Activated CD8-positive, alpha-beta T cell treated with anti-CD3 and anti-CD28 coated beads for 36 hours (primary cell): ENCODE measurements at regions not wholly inside any gene's neighbourhood (a gene's known extent, or its start where the extent isn't known, plus 50 kb on each side); places are given as distances from the start of the nearest gene placed in this dataset.
"Not testable (repeated sequence)": the region's sequence is repeated elsewhere in the genome, so short reads cannot be mapped to it uniquely, and the experiment has no call there.

Experiments used
- ATAC-seq: fragments of 200-7000 bp; cut with Tn5 transposase; one replicate; pipeline ENCODE4 v1.10.0; 2021; ENCODE audit warnings: mild to moderate bottlenecking, moderate library complexity
- CTCF ChIA-PET: fragments of 350-600 bp; sonication (Branson Sonifier 250); formaldehyde crosslinking; loops from one replicate; lab custom pipeline; 2021; ENCODE audit warnings: antibody characterized with exemption; lab: Charles Lee
- POLR2A ChIA-PET: fragments of 350-600 bp; sonication (Branson Sonifier 250); formaldehyde crosslinking; loops from one replicate; lab custom pipeline; 2021; ENCODE audit warnings: antibody characterized with exemption; lab: Charles Lee
- DNase-seq: peaks from one replicate; pipeline ENCODE4 v3.0.0-alpha.2; 2020
- H3K27ac Mint-ChIP-seq: one replicate; pipeline ENCODE4 v1.8.0; 2021; ENCODE audit warnings: mild to moderate bottlenecking, mixed read lengths
- H3K27me3 Mint-ChIP-seq: one replicate; pipeline ENCODE4 v1.8.0; 2021; ENCODE audit warnings: mixed read lengths
- H3K36me3 Mint-ChIP-seq: one replicate; pipeline ENCODE4 v1.8.0; 2021; ENCODE audit warnings: low read depth, mixed read lengths
- H3K4me1 Mint-ChIP-seq: one replicate; pipeline ENCODE4 v1.8.0; 2021; ENCODE audit warnings: low read depth, mixed read lengths
- H3K4me3 Mint-ChIP-seq: one replicate; pipeline ENCODE4 v1.8.0; 2021; ENCODE audit warnings: mild to moderate bottlenecking, moderate library complexity, mixed read lengths
- H3K9me3 Mint-ChIP-seq: one replicate; pipeline ENCODE4 v1.8.0; 2021; ENCODE audit warnings: mixed read lengths
- intact Hi-C: fragments of 100-400 bp; cut with micrococcal nuclease; formaldehyde crosslinking; loops from one replicate; pipeline ENCODE4 v1.10.0; 2022
- TF ChIP-seq, protein P1 (sequence below): fragments of 200-600 bp; IDR thresholded peaks from one replicate; pipeline ENCODE4 v1.8.0; 2022; ENCODE audit warnings: antibody characterized with exemption, mild to moderate bottlenecking

DNA sequence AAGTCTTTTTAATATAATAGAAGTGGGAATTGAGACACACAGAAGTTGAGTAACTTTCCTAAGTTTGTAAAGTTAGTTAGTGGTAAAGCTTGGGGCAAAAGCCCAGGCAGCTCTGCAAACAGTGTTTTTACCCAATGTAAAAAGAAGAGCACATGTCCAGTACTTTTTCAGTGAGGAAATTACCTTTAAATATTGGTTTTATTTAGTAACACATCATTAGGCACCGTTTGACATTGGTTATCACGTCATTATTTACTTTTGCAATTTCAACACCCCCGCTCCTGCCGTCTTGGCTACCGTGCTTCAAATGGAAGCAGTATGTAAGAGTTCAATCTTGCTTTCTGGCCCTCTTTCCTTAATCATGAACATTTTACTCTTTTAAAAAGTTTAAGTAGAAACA lies 807.9 kb downstream of the EPHA4 start:
- Mint-ChIP-seq H3K27ac (no peak overlapping the region), H3K4me1 (no peaks in the 10 kb centered on the region), H3K27me3 (peaks cover 2% of the 10 kb centered on the region), H3K36me3 (no peaks in the 10 kb centered on the region), H3K9me3 (peaks cover 3% of the 10 kb centered on the region), H3K4me3 (no peak overlapping the region)
- no peak for DNase-seq
- no peak for ATAC-seq
- TF ChIP-seq, protein P1, sequence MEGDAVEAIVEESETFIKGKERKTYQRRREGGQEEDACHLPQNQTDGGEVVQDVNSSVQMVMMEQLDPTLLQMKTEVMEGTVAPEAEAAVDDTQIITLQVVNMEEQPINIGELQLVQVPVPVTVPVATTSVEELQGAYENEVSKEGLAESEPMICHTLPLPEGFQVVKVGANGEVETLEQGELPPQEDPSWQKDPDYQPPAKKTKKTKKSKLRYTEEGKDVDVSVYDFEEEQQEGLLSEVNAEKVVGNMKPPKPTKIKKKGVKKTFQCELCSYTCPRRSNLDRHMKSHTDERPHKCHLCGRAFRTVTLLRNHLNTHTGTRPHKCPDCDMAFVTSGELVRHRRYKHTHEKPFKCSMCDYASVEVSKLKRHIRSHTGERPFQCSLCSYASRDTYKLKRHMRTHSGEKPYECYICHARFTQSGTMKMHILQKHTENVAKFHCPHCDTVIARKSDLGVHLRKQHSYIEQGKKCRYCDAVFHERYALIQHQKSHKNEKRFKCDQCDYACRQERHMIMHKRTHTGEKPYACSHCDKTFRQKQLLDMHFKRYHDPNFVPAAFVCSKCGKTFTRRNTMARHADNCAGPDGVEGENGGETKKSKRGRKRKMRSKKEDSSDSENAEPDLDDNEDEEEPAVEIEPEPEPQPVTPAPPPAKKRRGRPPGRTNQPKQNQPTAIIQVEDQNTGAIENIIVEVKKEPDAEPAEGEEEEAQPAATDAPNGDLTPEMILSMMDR: no peak
- intact Hi-C loops: no loop called here
- ChIA-PET POLR2A (no interaction called here), CTCF (no interaction called here)

DNA sequence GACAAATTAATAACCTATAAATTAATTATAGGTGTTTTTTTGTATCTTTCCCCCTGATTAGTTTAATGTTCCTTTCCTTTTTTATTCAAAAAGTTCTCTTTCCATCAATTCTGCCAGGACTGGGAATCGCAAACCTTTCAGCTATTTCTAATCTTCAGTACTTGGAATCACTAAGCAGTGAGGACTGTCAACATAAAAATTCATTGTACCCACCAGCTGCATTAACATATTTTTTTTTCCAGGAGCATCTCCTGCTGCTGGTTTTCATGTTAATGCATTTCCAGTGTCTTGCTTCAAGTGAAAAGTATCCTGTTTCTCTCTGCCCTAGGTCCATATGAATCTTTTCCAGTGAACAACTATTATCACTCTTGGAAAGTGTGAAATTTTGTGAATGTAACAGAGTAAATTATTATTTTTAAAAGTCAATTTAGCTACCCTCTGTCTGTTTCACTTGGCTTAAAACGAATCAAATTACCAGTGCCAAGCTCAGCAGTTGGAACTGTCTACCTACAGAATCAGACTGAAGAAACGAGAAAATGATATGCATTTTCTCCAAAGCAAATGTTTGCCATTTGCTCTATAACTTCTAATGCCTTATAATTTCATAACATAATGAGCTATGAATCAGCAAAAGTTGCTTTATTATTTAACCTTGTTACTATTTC lies 804.4 kb downstream of the EPHA4 start:
- Mint-ChIP-seq H3K36me3 (no peaks in the 10 kb centered on the region), H3K9me3 (no peaks in the 10 kb centered on the region), H3K4me3 (no peak overlapping the region), H3K4me1 (no peaks in the 10 kb centered on the region), H3K27ac (no peak overlapping the region), H3K27me3 (peaks cover 3% of the 10 kb centered on the region)
- DNase-seq (no peak), ATAC-seq (no peak)
- ChIA-PET POLR2A (no interaction called here), CTCF (interaction anchor here (1.1 kb wide), 1 partner anchor 10 kb away, joined by 3 read pairs; no protein-coding TSS in a partner anchor)
- TF ChIP-seq, protein P1: no peak
- intact Hi-C loops: no loop called here

DNA sequence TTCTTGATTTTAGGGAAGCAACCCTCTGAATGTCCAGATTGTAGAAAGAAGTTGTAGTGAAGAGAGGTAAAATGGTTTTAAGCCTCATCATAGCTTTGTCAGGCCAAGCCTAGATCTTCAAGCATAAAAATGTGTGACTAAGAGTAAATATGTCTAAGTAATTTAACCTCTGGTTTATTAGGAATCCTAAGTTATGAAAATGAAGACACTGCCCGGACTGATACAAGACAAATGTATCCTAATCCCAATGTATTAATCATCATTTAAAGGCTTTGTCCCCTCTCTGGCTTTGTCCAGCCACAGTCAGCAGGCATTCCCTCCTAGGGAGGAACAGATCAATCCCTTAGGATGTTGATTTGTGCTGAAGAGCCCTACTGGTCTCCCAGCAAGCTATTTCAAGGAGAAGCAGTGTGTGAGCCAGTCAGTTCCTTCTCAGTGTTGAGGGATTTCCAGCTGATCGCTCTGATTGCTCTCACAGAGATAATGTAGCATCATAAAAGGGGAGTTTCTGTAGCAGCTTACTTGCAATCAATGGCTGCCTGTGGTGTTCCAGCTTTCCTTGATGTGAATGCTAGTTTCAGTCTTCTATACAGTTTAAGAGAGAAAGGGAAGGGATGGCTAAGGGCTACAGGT lies 796.1 kb downstream of the EPHA4 start:
- ChIA-PET CTCF (no interaction called here), POLR2A (no interaction called here)
- TF ChIP-seq, protein P1: no peak
- Mint-ChIP-seq H3K9me3 (peaks cover 3% of the 10 kb centered on the region), H3K4me3 (no peak overlapping the region), H3K27me3 (peaks cover 3% of the 10 kb centered on the region), H3K27ac (no peak overlapping the region), H3K4me1 (no peaks in the 10 kb centered on the region), H3K36me3 (no peaks in the 10 kb centered on the region)
- intact Hi-C loops: no loop called here
- ATAC-seq (no peak), DNase-seq (no peak)

DNA sequence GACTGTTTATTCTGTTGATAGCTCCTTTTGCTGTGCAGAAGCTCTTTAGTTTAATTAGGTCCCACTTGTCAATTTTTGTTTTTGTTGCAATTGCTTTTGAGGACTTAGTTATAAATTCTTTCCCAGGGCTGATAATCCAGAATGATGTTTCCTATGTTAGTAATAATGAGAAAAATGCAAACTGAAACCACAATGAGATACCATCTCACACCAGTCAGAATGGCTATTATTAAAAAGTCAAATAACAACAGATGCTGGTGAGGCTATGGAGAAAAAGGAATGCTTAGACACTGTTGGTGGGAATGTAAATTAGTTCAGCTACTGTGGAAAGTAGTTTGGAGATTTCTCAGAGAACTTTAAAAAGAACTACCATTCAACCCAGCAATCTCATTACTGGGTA lies 793.0 kb downstream of the EPHA4 start:
- CTCF ChIA-PET, H3K4me1 Mint-ChIP-seq, intact Hi-C loops, DNase-seq, H3K36me3 Mint-ChIP-seq, H3K27me3 Mint-ChIP-seq, H3K27ac Mint-ChIP-seq, POLR2A ChIA-PET, H3K9me3 Mint-ChIP-seq, H3K4me3 Mint-ChIP-seq, ATAC-seq: not testable (repeated sequence)

DNA sequence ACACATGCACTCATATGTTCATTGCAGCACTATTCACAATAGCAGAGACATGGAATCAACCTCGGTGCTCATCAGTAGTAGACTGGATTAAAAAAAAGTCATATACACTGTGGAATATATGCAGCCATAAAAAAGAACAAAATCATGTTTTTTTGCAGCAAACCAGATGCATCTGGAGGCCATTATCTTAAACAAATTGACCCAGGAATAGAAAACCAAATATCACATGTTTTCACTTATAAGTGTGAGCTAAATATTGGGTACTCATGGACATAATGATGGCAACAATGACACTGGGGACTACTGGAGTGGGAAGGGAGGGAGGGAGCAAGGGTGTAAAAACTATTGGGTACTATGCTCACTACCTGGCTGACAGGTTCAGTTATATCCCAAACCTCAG lies 792.6 kb downstream of the EPHA4 start:
- ChIA-PET CTCF (no interaction called here), POLR2A (no interaction called here)
- H3K27ac Mint-ChIP-seq: no peak overlapping the region
- DNase-seq: no peak
- ATAC-seq: no peak
- no peaks in the 10 kb centered on the region for H3K4me1 Mint-ChIP-seq
- peaks cover 2% of the 10 kb centered on the region for H3K27me3 Mint-ChIP-seq
- H3K36me3 Mint-ChIP-seq: no peaks in the 10 kb centered on the region
- TF ChIP-seq, protein P1: no peak
- H3K9me3 Mint-ChIP-seq: peaks cover 3% of the 10 kb centered on the region
- no peak overlapping the region for H3K4me3 Mint-ChIP-seq
- intact Hi-C loops: no loop called here
